Testis (tissue), 2 donors: ENCODE measurements at regions not wholly inside any gene's neighbourhood (a gene's known extent, or its start where the extent isn't known, plus 50 kb on each side); places are given as distances from the start of the nearest gene placed in this dataset.

ENCODE experiments used
- DNase-seq: peaks from one replicate; pipeline ENCODE4 v3.0.0-alpha.2; 2019
- H3K27ac ChIP-seq, 2 donors: fragments of 200-600 bp; sonication (generic); one replicate each; pipeline ENCODE4 v1.5.1; 2019
- H3K27me3 ChIP-seq: fragments of 200-600 bp; sonication (generic); one replicate; pipeline ENCODE4 v1.5.1; 2019
- H3K36me3 ChIP-seq: fragments of 200-600 bp; sonication (generic); one replicate; pipeline ENCODE4 v1.5.1; 2017; ENCODE audit warnings: low read depth; ENCODE audit errors: missing control alignments
- H3K4me1 ChIP-seq: fragments of 200-600 bp; sonication (generic); one replicate; pipeline ENCODE4 v1.5.1; 2019
- H3K4me3 ChIP-seq, 2 donors: fragments of 200-600 bp; sonication (generic); one replicate each; pipeline ENCODE4 v1.5.1; 2017 to 2019
- H3K9me3 ChIP-seq: fragments of 200-600 bp; sonication (generic); one replicate; pipeline ENCODE4 v1.5.1; 2017
- CTCF ChIP-seq, 3 experiments: fragments of 450-650 bp in 2 of 3; fragments of 200-600 bp in 1 of 3; sonication (generic) in 1 of 3; IDR thresholded peaks; one replicate each; pipeline ENCODE4 v1.5.1; 2016 to 2019; ENCODE audit warnings: antibody characterized with exemption in 3 of 3, mild to moderate bottlenecking in 2 of 3, moderate library complexity in 1 of 3
- POLR2A ChIP-seq: fragments of 450-650 bp; IDR thresholded peaks from one replicate; pipeline ENCODE4 v1.6.1; 2017; ENCODE audit warnings: antibody characterized with exemption, mild to moderate bottlenecking, moderate library complexity
- WGBS, 2 donors: methylation state at CpG; one replicate each; pipeline ENCODE4 v1.1.5; 2018; 5-methylcytosine and 5-hydroxymethylcytosine counted together
- intact Hi-C: fragments of 100-400 bp; cut with DNase I; formaldehyde crosslinking; loops from one replicate; pipeline ENCODE4 v1.15.1; 2023; ENCODE audit warnings: low total_unique reads

GRCh38 chr6:164006459-164006858 is 591.9 kb downstream of the QKI start:
- intact Hi-C loops, result no loop called here
- H3K9me3 ChIP-seq, result no peaks in the 10 kb centered on the region
- H3K36me3 ChIP-seq, result no peaks in the 10 kb centered on the region
- no peak for DNase-seq
- no peak overlapping the region for H3K4me3 ChIP-seq
- H3K27ac ChIP-seq, result no peak overlapping the region
- 92 to 93% methylated on average over 6 of the region's 6 CpGs for WGBS, 2 donors
- no peaks in the 10 kb centered on the region for H3K4me1 ChIP-seq
- no peaks in the 10 kb centered on the region for H3K27me3 ChIP-seq
- TF ChIP-seq POLR2A (no peak), CTCF (IDR thresholded peaks at IDR 0.05) (no peak)

GRCh38 chr6:164005004-164005711 is 590.6 kb downstream of the QKI start:
- DNase-seq, result no peak
- Histone ChIP-seq H3K27ac (no peak overlapping the region), H3K4me1 (no peaks in the 10 kb centered on the region), H3K9me3 (no peaks in the 10 kb centered on the region), H3K36me3 (no peaks in the 10 kb centered on the region), H3K4me3 (no peak overlapping the region), H3K27me3 (no peaks in the 10 kb centered on the region)
- TF ChIP-seq POLR2A, result no peak
- TF ChIP-seq CTCF (IDR thresholded peaks at IDR 0.05), result no peak
- 54 to 77% methylated on average over 4 of the region's 4 CpGs for WGBS, 2 donors
- intact Hi-C loops, result no loop called here

GRCh38 chr6:164000276-164000675 is 585.8 kb downstream of the QKI start:
- no peak for TF ChIP-seq CTCF (IDR thresholded peaks at IDR 0.05)
- no peak for TF ChIP-seq POLR2A
- Histone ChIP-seq H3K4me3 (no peak overlapping the region), H3K4me1 (no peaks in the 10 kb centered on the region), H3K36me3 (no peaks in the 10 kb centered on the region), H3K27me3 (no peaks in the 10 kb centered on the region), H3K9me3 (no peaks in the 10 kb centered on the region), H3K27ac (no peak overlapping the region)
- no peak for DNase-seq
- intact Hi-C loops, result no loop called here
- WGBS, 2 donors, result 91 to 94% methylated on average over 4 of the region's 4 CpGs

GRCh38 chr6:163999475-164000125 is 585.1 kb downstream of the QKI start:
- no peaks in the 10 kb centered on the region for H3K27me3 ChIP-seq
- 85 to 86% methylated on average over 10 of the region's 10 CpGs for WGBS, 2 donors
- no peak overlapping the region for H3K27ac ChIP-seq
- H3K36me3 ChIP-seq, result no peaks in the 10 kb centered on the region
- TF ChIP-seq CTCF (IDR thresholded peaks at IDR 0.05) (no peak), POLR2A (no peak)
- DNase-seq, result no peak
- H3K4me3 ChIP-seq, result no peak overlapping the region
- no peaks in the 10 kb centered on the region for H3K4me1 ChIP-seq
- no peaks in the 10 kb centered on the region for H3K9me3 ChIP-seq
- intact Hi-C loops, result no loop called here

GRCh38 chr6:163998496-163998895 is 584.0 kb downstream of the QKI start:
- H3K4me1 ChIP-seq, result no peaks in the 10 kb centered on the region
- DNase-seq, result no peak
- no peaks in the 10 kb centered on the region for H3K9me3 ChIP-seq
- WGBS, 2 donors, result 91 to 95% methylated on average over 3 of the region's 3 CpGs
- intact Hi-C loops, result no loop called here
- no peaks in the 10 kb centered on the region for H3K27me3 ChIP-seq
- TF ChIP-seq POLR2A, result no peak
- TF ChIP-seq CTCF (IDR thresholded peaks at IDR 0.05), result no peak
- no peaks in the 10 kb centered on the region for H3K36me3 ChIP-seq
- H3K4me3 ChIP-seq, result no peak overlapping the region
- H3K27ac ChIP-seq, result no peak overlapping the region
